IPS-20b (cell line): ENCODE measurements at regions not wholly inside any gene's neighbourhood (a gene's known extent, or its start where the extent isn't known, plus 50 kb on each side); places are given as distances from the start of the nearest gene placed in this dataset.

ENCODE experiments used
- H3K27ac ChIP-seq: one replicate; pipeline ENCODE4 v1.5.1; 2013; ENCODE audit warnings: low read length
- H3K27me3 ChIP-seq: 2 replicates; pipeline ENCODE4 v1.6.1; 2013; ENCODE audit warnings: mild to moderate bottlenecking, low read length, inconsistent platforms; ENCODE audit not compliant: insufficient read depth
- H3K36me3 ChIP-seq: 2 replicates; pipeline ENCODE4 v1.6.1; 2013; ENCODE audit warnings: low read depth, mild to moderate bottlenecking, inconsistent platforms, low read length, moderate library complexity; ENCODE audit not compliant: insufficient read depth
- H3K4me1 ChIP-seq: 2 replicates; pipeline ENCODE4 v1.6.1; 2013; ENCODE audit warnings: mild to moderate bottlenecking, control low read depth, inconsistent platforms, low read length, moderate library complexity; ENCODE audit not compliant: insufficient read depth
- H3K4me3 ChIP-seq: 2 replicates; pipeline ENCODE4 v1.5.1; 2013; ENCODE audit warnings: mild to moderate bottlenecking, low read length, inconsistent platforms
- H3K9ac ChIP-seq: 2 replicates; pipeline ENCODE4 v1.6.1; 2013; ENCODE audit warnings: low read depth, mild to moderate bottlenecking, inconsistent platforms, low read length, moderate library complexity
- H3K9me3 ChIP-seq: 2 replicates; pipeline ENCODE4 v1.6.1; 2013; ENCODE audit warnings: mild to moderate bottlenecking, low read depth, low read length, inconsistent platforms; ENCODE audit not compliant: insufficient read depth

GRCh38 chr4:135015771-135016170 lies 814.2 kb upstream of the PABPC4L start:
- Histone ChIP-seq H3K27ac (no peak overlapping the region), H3K4me1 (no peaks in the 10 kb centered on the region)

GRCh38 chr4:135007400-135007799 lies 805.8 kb upstream of the PABPC4L start:
- Histone ChIP-seq H3K27me3 (no peaks in the 10 kb centered on the region), H3K9ac (no peak overlapping the region), H3K4me3 (no peak overlapping the region), H3K9me3 (no peaks in the 10 kb centered on the region), H3K4me1 (no peaks in the 10 kb centered on the region), H3K27ac (no peak overlapping the region), H3K36me3 (no peaks in the 10 kb centered on the region)

More at GRCh38 chr4:135015771-135016170, 814.2 kb upstream of the PABPC4L start:
- Histone ChIP-seq H3K36me3 (no peaks in the 10 kb centered on the region), H3K9me3 (no peaks in the 10 kb centered on the region), H3K27me3 (no peaks in the 10 kb centered on the region), H3K4me3 (no peak overlapping the region), H3K9ac (no peak overlapping the region)

DNA sequence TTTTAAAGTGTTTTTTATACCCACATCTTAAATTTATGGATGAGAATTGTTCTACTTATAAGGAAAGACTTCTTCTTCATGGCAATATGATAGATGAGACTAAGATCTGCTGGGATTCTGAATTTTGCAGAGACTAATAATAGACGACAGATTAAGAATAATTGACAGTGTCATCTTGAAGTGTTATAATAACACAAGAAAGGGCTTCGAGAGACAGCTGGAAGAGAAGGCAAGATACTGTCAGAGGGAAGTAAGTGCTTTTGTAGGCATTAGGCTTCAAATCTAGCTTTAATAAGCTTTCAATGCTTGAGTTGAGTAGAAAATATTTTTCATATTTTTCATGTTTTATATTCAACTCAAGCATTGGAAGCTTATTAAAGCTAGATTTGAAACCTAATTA lies 797.6 kb upstream of the PABPC4L start:
- Histone ChIP-seq H3K4me3 (no peak overlapping the region), H3K4me1 (no peaks in the 10 kb centered on the region), H3K27me3 (no peaks in the 10 kb centered on the region), H3K36me3 (no peaks in the 10 kb centered on the region), H3K9ac (no peak overlapping the region), H3K27ac (no peak overlapping the region), H3K9me3 (no peaks in the 10 kb centered on the region)

DNA sequence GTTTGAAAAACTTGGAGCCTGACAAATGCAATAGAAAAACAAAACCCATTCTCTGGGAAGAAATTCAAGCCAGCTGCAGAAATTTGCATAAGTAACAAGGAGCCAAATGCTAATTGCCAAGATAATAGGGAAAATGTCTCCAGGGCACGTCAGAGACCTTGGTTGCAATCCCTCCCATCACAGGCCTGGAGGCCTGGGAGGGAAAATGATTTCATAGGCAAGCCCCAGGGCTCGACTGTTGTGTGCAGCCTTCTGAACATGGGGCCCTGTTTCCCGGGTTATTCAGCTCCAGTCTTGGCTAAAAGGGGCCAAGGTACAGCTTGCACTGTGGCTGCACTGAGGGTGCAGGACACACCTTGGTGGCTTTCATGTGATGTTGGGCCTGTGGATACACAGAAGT lies 760.4 kb upstream of the PABPC4L start:
- H3K36me3 ChIP-seq = no peaks in the 10 kb centered on the region
- H3K27me3 ChIP-seq = no peaks in the 10 kb centered on the region
- no peak overlapping the region for H3K27ac ChIP-seq
- H3K9me3 ChIP-seq = peaks cover 4% of the 10 kb centered on the region; the same call in 1 of the 2 replicates
- H3K9ac ChIP-seq = no peak overlapping the region
- H3K4me3 ChIP-seq = no peak overlapping the region
- H3K4me1 ChIP-seq = no peaks in the 10 kb centered on the region

DNA sequence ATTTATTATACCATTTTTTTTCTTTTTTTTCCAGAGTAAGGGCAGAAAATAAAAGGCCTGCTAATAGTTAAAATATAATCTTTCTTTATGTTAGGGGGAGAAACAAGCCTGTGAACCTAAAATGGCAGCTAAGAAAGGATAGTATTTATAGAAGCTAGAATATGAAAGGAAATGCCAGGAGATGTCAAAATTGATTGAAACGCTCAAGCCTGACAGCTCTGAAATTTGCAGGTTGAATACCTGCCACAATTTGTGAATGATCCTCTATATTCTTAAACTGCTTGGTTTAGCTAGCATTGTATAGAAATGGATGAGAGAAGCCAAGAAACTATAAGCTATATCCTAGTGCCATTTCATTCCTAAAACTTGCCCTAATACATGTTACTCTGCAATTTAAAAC lies 757.3 kb upstream of the PABPC4L start:
- Histone ChIP-seq H3K36me3 (no peaks in the 10 kb centered on the region), H3K9ac (no peak overlapping the region), H3K9me3 (peaks cover 4% of the 10 kb centered on the region; the same call in 1 of the 2 replicates)

GRCh38 chr4:134955059-134955458 lies 753.5 kb upstream of the PABPC4L start:
- Histone ChIP-seq H3K4me3 (no peak overlapping the region), H3K27me3 (no peaks in the 10 kb centered on the region), H3K9ac (no peak overlapping the region), H3K9me3 (no peaks in the 10 kb centered on the region), H3K36me3 (no peaks in the 10 kb centered on the region), H3K4me1 (no peaks in the 10 kb centered on the region), H3K27ac (no peak overlapping the region)

More for the DNA sequence above, 757.3 kb upstream of the PABPC4L start:
- Histone ChIP-seq H3K27ac (no peak overlapping the region), H3K4me1 (no peaks in the 10 kb centered on the region), H3K27me3 (no peaks in the 10 kb centered on the region), H3K4me3 (no peak overlapping the region)

GRCh38 chr4:134952775-134953174 lies 751.2 kb upstream of the PABPC4L start:
- Histone ChIP-seq H3K4me3 (no peak overlapping the region), H3K36me3 (no peaks in the 10 kb centered on the region), H3K4me1 (no peaks in the 10 kb centered on the region), H3K9me3 (no peaks in the 10 kb centered on the region), H3K9ac (no peak overlapping the region), H3K27ac (no peak overlapping the region), H3K27me3 (no peaks in the 10 kb centered on the region)

DNA sequence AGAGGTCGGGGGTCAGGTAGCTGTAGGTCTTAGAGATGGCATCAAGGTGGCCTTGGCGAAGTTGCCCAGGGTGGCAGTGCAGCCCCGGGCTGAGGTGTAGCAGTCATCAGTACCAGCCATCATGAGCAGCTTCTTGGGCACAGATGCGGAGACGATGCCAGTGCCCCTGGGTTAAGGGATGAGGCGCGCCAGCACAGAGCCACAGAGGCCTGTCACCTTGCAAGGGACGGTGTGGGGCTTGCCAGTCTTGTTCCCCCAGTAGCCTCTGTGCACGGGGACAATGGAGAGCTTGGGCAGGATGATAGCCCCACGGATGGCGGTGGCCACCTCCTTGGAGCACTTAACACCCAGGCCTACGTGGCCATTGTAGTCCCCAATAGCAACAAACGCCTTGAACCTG lies 750.7 kb upstream of the PABPC4L start:
- H3K9ac ChIP-seq = no peak overlapping the region
- no peaks in the 10 kb centered on the region for H3K4me1 ChIP-seq
- H3K36me3 ChIP-seq = no peaks in the 10 kb centered on the region
- H3K27ac ChIP-seq = no peak overlapping the region
- H3K27me3 ChIP-seq = no peaks in the 10 kb centered on the region
- H3K9me3 ChIP-seq = no peaks in the 10 kb centered on the region
- H3K4me3 ChIP-seq = no peak overlapping the region

DNA sequence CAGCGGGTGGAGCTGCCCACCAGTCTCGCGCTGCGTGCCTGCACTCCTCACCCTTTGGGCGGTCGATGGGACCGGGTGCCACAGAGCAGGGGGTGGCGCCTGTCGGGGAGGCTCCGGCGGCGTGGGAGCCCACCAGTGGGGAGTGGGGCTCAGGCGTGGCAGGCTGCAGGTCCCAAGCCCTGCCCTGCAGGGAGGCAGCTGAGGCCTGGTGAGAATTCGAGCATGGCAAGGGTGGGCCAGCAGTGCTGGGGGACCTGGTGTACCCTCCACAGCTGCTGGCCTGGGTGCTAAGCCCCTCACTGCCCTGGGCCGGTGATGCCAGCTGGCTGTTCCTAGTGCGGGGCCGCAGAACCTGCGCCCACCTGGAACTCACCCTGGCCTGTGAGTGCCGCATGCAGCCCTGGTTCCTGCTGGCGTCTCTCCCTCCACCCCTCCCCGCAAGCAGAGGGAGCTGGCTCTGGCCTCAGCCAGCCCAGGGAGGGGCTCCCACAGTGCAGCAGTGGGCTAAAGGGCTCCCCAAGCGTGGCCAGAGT lies 746.6 kb upstream of the PABPC4L start:
- H3K4me3 ChIP-seq = no peak overlapping the region
- H3K4me1 ChIP-seq = no peaks in the 10 kb centered on the region

GRCh38 chr4:134944115-134944514 lies 742.5 kb upstream of the PABPC4L start:
- H3K27me3 ChIP-seq = no peaks in the 10 kb centered on the region
- H3K4me3 ChIP-seq = no peak overlapping the region

More for the DNA sequence above, 746.6 kb upstream of the PABPC4L start:
- Histone ChIP-seq H3K9me3 (no peaks in the 10 kb centered on the region; the same call in 1 of the 2 replicates), H3K9ac (no peak overlapping the region), H3K27me3 (no peaks in the 10 kb centered on the region), H3K27ac (no peak overlapping the region), H3K36me3 (no peaks in the 10 kb centered on the region)

DNA sequence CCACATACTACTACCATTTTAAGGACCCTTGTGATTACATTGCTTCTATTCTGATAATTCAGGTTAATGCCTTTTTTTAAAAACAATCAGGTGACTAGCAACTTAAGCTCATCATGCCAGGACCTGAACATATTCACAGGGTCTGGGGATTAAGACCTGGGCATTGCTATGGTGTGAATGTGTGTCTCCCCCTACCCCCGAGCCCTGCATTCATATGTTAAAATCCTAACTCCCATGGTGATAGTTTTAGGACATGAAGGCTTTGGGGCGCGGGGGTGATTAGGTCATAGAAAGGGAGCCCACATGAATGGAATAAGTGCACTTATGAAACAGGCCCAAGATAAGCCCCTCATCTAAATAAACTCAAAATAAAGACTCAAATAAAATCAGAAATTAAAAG lies 734.4 kb upstream of the PABPC4L start:
- peaks cover 6% of the 10 kb centered on the region; the same call in 1 of the 2 replicates for H3K4me1 ChIP-seq
- H3K9ac ChIP-seq = no peak overlapping the region
- H3K4me3 ChIP-seq = 0 out of 2 replicates have a peak overlapping the region, but pooled peaks have one; percentile 6
- no peak overlapping the region for H3K27ac ChIP-seq
- no peaks in the 10 kb centered on the region for H3K36me3 ChIP-seq
- no peaks in the 10 kb centered on the region for H3K9me3 ChIP-seq
- no peaks in the 10 kb centered on the region for H3K27me3 ChIP-seq

More at GRCh38 chr4:134944115-134944514, 742.5 kb upstream of the PABPC4L start:
- Histone ChIP-seq H3K9ac (no peak overlapping the region), H3K36me3 (no peaks in the 10 kb centered on the region), H3K27ac (no peak overlapping the region), H3K4me1 (no peaks in the 10 kb centered on the region), H3K9me3 (no peaks in the 10 kb centered on the region; the same call in 1 of the 2 replicates)

DNA sequence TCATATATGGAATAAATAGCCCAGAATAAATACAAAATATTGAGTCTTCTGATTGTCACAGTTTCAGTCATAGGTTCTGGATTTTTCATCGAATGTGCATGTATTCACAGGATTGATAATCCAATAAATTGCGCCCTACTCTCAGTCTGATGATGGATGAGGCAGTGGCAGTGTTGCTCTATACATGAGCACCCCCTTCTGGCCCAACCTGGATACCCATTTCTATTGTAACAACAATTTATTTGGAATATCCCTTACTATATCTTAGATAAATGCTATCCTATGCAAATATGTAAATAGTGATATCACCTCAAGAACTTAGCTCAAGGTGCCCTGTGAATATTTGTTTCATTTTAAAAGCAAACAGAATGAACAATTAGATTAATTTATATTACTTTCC lies 733.7 kb upstream of the PABPC4L start:
- Histone ChIP-seq H3K36me3 (no peaks in the 10 kb centered on the region), H3K9me3 (no peaks in the 10 kb centered on the region), H3K27ac (no peak overlapping the region), H3K4me3 (no peak overlapping the region), H3K27me3 (no peaks in the 10 kb centered on the region), H3K4me1 (peaks cover 6% of the 10 kb centered on the region; the same call in 1 of the 2 replicates), H3K9ac (no peak overlapping the region)
